Stimulated activated naive B cell treated with anti-CD40 and anti-IgM and Interleukin-4, amounts not matched to agents 10 μg/mL and 1 μg/mL and 100 μg/mL, for 72 hours (primary cell): ENCODE measurements at regions not wholly inside any gene's neighbourhood (a gene's known extent, or its start where the extent isn't known, plus 50 kb on each side); places are given as distances from the start of the nearest gene placed in this dataset.

Experiments
- ATAC-seq, 2 donors: fragments of 150-1000 bp; cut with Tn5 transposase; replicated peaks; 2 replicates each; pipeline ENCODE4 v1.10.0; 2021; ENCODE audit warnings: moderate library complexity in 1 of 2
- DNase-seq: peaks from one replicate; pipeline ENCODE4 v3.0.0; 2021
- H3K27ac Mint-ChIP-seq: one replicate; pipeline ENCODE4 v1.8.0; 2022; ENCODE audit warnings: mild to moderate bottlenecking, mixed read lengths
- H3K27me3 Mint-ChIP-seq, 2 donors: one replicate each; pipeline ENCODE4 v1.8.0; 2022; ENCODE audit warnings: mixed read lengths in 2 of 2
- H3K36me3 Mint-ChIP-seq, 2 donors: one replicate each; pipeline ENCODE4 v1.8.0; 2022; ENCODE audit warnings: mixed read lengths in 2 of 2, mild to moderate bottlenecking in 1 of 2
- H3K4me1 Mint-ChIP-seq, 2 donors: one replicate each; pipeline ENCODE4 v1.8.0; 2022; ENCODE audit warnings: mixed read lengths in 2 of 2, mild to moderate bottlenecking in 1 of 2
- H3K4me3 Mint-ChIP-seq, 2 donors: one replicate each; pipeline ENCODE4 v1.8.0; 2022; ENCODE audit warnings: mild to moderate bottlenecking in 2 of 2, mixed read lengths in 2 of 2, moderate library complexity in 1 of 2
- H3K9me3 Mint-ChIP-seq, 2 donors: one replicate each; pipeline ENCODE4 v1.8.0; 2022; ENCODE audit warnings: mixed read lengths in 2 of 2, mild to moderate bottlenecking in 1 of 2

GRCh38 chr10:47243791-47244190 is 56.2 kb upstream of the GDF10 start:
- no peaks in the 10 kb centered on the region for H3K27me3 Mint-ChIP-seq
- ATAC-seq = no peak
- no peak for DNase-seq
- H3K4me3 Mint-ChIP-seq = no peak overlapping the region
- no peak overlapping the region for H3K27ac Mint-ChIP-seq
- H3K9me3 Mint-ChIP-seq = no peaks in the 10 kb centered on the region
- no peaks in the 10 kb centered on the region for H3K36me3 Mint-ChIP-seq
- H3K4me1 Mint-ChIP-seq = peaks cover 0 to 3% of the 10 kb centered on the region in 2 donors

- H3K27me3 Mint-ChIP-seq = no peaks in the 10 kb centered on the region
- no peak overlapping the region for H3K4me3 Mint-ChIP-seq
- peaks cover 0 to 1% of the 10 kb centered on the region in 2 donors for H3K4me1 Mint-ChIP-seq
- ATAC-seq (no peak), DNase-seq (no peak)
- H3K9me3 Mint-ChIP-seq = no peaks in the 10 kb centered on the region
- H3K36me3 Mint-ChIP-seq = no peaks in the 10 kb centered on the region
- no peak overlapping the region for H3K27ac Mint-ChIP-seq
Observed at GRCh38 chr10:47244560-47245500, 55.2 kb upstream of the GDF10 start.

GRCh38 chr10:47245731-47246350 is 54.2 kb upstream of the GDF10 start:
- ATAC-seq = no peak
- Mint-ChIP-seq H3K4me1 (peaks cover 0 to 1% of the 10 kb centered on the region in 2 donors), H3K9me3 (no peaks in the 10 kb centered on the region), H3K27ac (no peak overlapping the region), H3K36me3 (no peaks in the 10 kb centered on the region), H3K27me3 (no peaks in the 10 kb centered on the region), H3K4me3 (no peak overlapping the region)
- no peak for DNase-seq

- Mint-ChIP-seq H3K9me3 (no peaks in the 10 kb centered on the region), H3K36me3 (no peaks in the 10 kb centered on the region), H3K27me3 (no peaks in the 10 kb centered on the region), H3K4me1 (peaks cover 0 to 3% of the 10 kb centered on the region in 2 donors), H3K4me3 (no peak overlapping the region), H3K27ac (no peak overlapping the region)
- DNase-seq (no peak), ATAC-seq (no peak)
Observed at GRCh38 chr10:47246406-47247147, 53.4 kb upstream of the GDF10 start.

- no peaks in the 10 kb centered on the region for H3K27me3 Mint-ChIP-seq
- peaks cover 0 to 3% of the 10 kb centered on the region in 2 donors for H3K4me1 Mint-ChIP-seq
- no peak overlapping the region for H3K27ac Mint-ChIP-seq
- H3K4me3 Mint-ChIP-seq = no peak overlapping the region
- ATAC-seq (no peak), DNase-seq (no peak)
- H3K36me3 Mint-ChIP-seq = no peaks in the 10 kb centered on the region
- H3K9me3 Mint-ChIP-seq = no peaks in the 10 kb centered on the region
Observed at GRCh38 chr10:47247148-47248059, 52.6 kb upstream of the GDF10 start.

GRCh38 chr10:47248386-47249090 is 51.5 kb upstream of the GDF10 start:
- Mint-ChIP-seq H3K4me1 (peaks cover 0 to 3% of the 10 kb centered on the region in 2 donors), H3K27ac (no peak overlapping the region)
- ATAC-seq = no peak

GRCh38 chr10:47249881-47250280 is 50.1 kb upstream of the GDF10 start:
- Mint-ChIP-seq H3K27me3 (no peaks in the 10 kb centered on the region), H3K27ac (no peak overlapping the region), H3K9me3 (no peaks in the 10 kb centered on the region), H3K4me3 (no peak overlapping the region), H3K4me1 (peaks cover 5 to 8% of the 10 kb centered on the region in 2 donors), H3K36me3 (no peaks in the 10 kb centered on the region)
- ATAC-seq (no peak), DNase-seq (no peak)

More at GRCh38 chr10:47248386-47249090, 51.5 kb upstream of the GDF10 start:
- Mint-ChIP-seq H3K36me3 (no peaks in the 10 kb centered on the region), H3K27me3 (no peaks in the 10 kb centered on the region), H3K9me3 (no peaks in the 10 kb centered on the region), H3K4me3 (no peak overlapping the region)
- DNase-seq = no peak
